Body of pancreas (tissue), 4 donors: ENCODE measurements at regions not wholly inside any gene's neighbourhood (a gene's known extent, or its start where the extent isn't known, plus 50 kb on each side); places are given as distances from the start of the nearest gene placed in this dataset.
"Not testable (repeated sequence)": the region's sequence is repeated elsewhere in the genome, so short reads cannot be mapped to it uniquely, and the experiment has no call there.

Experiments used
- ATAC-seq: fragments of 150-250 bp; one replicate; pipeline ENCODE4 v1.9.1; 2016
- DNase-seq, 4 donors: peaks; one replicate each; pipeline ENCODE4 v3.0.0-alpha.2; 2019
- H3K27ac ChIP-seq, 4 donors: fragments of 200-600 bp; sonication (generic); 1 replicate in 3 of 4; 2 replicates in 1 of 4; pipeline versions ENCODE4 v1.5.1 to v1.6.1; 2016 to 2019; ENCODE audit warnings: mild to moderate bottlenecking in 1 of 4, mixed read lengths in 1 of 4, moderate library complexity in 1 of 4
- H3K27me3 ChIP-seq, 2 donors: fragments of 200-600 bp; sonication (generic); one replicate each; pipeline ENCODE4 v1.6.0; 2016; ENCODE audit warnings: mild to moderate bottlenecking in 1 of 2
- H3K36me3 ChIP-seq, 2 donors: fragments of 200-600 bp; sonication (generic); replicated peaks in 1 of 2; 2 replicates each; pipeline ENCODE4 v1.5.1; 2016; ENCODE audit warnings: low read depth in 2 of 2; ENCODE audit not compliant: insufficient read depth in 1 of 2
- H3K4me1 ChIP-seq: fragments of 200-600 bp; sonication (generic); one replicate; pipeline ENCODE4 v1.6.0; 2016
- H3K4me3 ChIP-seq, 2 donors: fragments of 200-600 bp; sonication (generic); 1 replicate in 1 of 2; 2 replicates in 1 of 2; pipeline ENCODE4 v1.5.1; 2016 to 2019
- H3K9me3 ChIP-seq, 3 donors: fragments of 200-600 bp; sonication (generic); 1 replicate in 2 of 3; 2 replicates in 1 of 3; pipeline ENCODE4 v1.5.1; 2016
- POLR2A ChIP-seq, 3 donors: fragments of 450-650 bp; IDR thresholded peaks; one replicate each; pipeline ENCODE4 v1.6.1; 2016; ENCODE audit warnings: antibody characterized with exemption in 3 of 3, mild to moderate bottlenecking in 2 of 3
- WGBS, 2 donors: methylation state at CpG; one replicate each; pipeline ENCODE4 v1.1.5; 2017; 5-methylcytosine and 5-hydroxymethylcytosine counted together
- intact Hi-C: fragments of 100-400 bp; cut with DNase I; formaldehyde crosslinking; loops from one replicate; pipeline ENCODE4 v1.15.1; 2023
- TF ChIP-seq, protein P1 (sequence below), 7 experiments: fragments of 450-650 bp in 4 of 7; fragments of 200-600 bp in 3 of 7; sonication (generic) in 3 of 7; IDR thresholded peaks; one replicate each; pipeline ENCODE4 v1.5.1; 2016 to 2019; ENCODE audit warnings: antibody characterized with exemption in 7 of 7

DNA sequence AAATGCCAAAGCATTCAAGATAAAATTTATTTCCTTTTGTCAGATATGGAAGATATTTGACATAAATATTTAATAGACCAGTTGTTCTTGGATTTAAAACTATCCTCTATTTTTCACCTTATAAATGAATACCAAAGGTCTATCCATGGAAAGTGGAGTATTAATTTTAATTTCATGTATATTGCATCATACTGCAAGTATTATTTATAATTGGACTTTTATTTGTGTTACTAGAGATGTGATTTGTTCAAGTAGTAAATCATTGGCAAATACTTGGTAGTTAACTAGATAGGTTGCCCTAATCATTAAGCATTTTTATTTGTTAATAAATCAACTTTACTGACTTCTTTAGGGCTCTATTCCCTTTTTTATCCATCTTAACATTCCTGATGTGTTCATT, 98.1 kb downstream of the CDC14C start:
- no peaks in the 10 kb centered on the region for H3K36me3 ChIP-seq
- ATAC-seq, result no peak
- H3K9me3 ChIP-seq, result no peaks in the 10 kb centered on the region
- H3K27me3 ChIP-seq, result no peaks in the 10 kb centered on the region
- H3K27ac ChIP-seq, result no peak overlapping the region
- intact Hi-C loops, result no loop called here
- no peaks in the 10 kb centered on the region for H3K4me1 ChIP-seq
- TF ChIP-seq, protein P1, sequence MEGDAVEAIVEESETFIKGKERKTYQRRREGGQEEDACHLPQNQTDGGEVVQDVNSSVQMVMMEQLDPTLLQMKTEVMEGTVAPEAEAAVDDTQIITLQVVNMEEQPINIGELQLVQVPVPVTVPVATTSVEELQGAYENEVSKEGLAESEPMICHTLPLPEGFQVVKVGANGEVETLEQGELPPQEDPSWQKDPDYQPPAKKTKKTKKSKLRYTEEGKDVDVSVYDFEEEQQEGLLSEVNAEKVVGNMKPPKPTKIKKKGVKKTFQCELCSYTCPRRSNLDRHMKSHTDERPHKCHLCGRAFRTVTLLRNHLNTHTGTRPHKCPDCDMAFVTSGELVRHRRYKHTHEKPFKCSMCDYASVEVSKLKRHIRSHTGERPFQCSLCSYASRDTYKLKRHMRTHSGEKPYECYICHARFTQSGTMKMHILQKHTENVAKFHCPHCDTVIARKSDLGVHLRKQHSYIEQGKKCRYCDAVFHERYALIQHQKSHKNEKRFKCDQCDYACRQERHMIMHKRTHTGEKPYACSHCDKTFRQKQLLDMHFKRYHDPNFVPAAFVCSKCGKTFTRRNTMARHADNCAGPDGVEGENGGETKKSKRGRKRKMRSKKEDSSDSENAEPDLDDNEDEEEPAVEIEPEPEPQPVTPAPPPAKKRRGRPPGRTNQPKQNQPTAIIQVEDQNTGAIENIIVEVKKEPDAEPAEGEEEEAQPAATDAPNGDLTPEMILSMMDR (IDR thresholded peaks at IDR 0.05), result no peak
- DNase-seq, result no peak
- H3K4me3 ChIP-seq, result no peak overlapping the region

- 63 to 72% methylated on average over 9 of the region's 9 CpGs for WGBS, 2 donors
- no peak for DNase-seq
- no peak overlapping the region for H3K27ac ChIP-seq
- intact Hi-C loops, result no loop called here
- ATAC-seq, result no peak
- no peaks in the 10 kb centered on the region for H3K27me3 ChIP-seq
- no peak overlapping the region for H3K4me3 ChIP-seq
- H3K9me3 ChIP-seq, result no peaks in the 10 kb centered on the region
- H3K4me1 ChIP-seq, result no peaks in the 10 kb centered on the region
- TF ChIP-seq, protein P1 (IDR thresholded peaks at IDR 0.05), result no peak
- no peak for TF ChIP-seq POLR2A (IDR thresholded peaks at IDR 0.05)
- H3K36me3 ChIP-seq, result no peaks in the 10 kb centered on the region
These were observed 99.3 kb downstream of the CDC14C start for GRCh38 chr7:49023345-49024328.

GRCh38 chr7:49030221-49030620, 105.9 kb downstream of the CDC14C start:
- no peak overlapping the region for H3K27ac ChIP-seq
- DNase-seq (no peak), ATAC-seq (no peak)
- intact Hi-C loops, result no loop called here
- TF ChIP-seq, protein P1 (IDR thresholded peaks at IDR 0.05), result no peak
- TF ChIP-seq POLR2A (IDR thresholded peaks at IDR 0.05), result no peak
- H3K36me3 ChIP-seq, result no peaks in the 10 kb centered on the region
- no peaks in the 10 kb centered on the region for H3K9me3 ChIP-seq
- H3K4me3 ChIP-seq, result no peak overlapping the region
- no peaks in the 10 kb centered on the region for H3K4me1 ChIP-seq
- no peaks in the 10 kb centered on the region for H3K27me3 ChIP-seq
- WGBS, 2 donors, result 55 to 66% methylated on average over 2 of the region's 2 CpGs

- not testable (repeated sequence) for ATAC-seq, H3K4me1 ChIP-seq
- WGBS, 2 donors, result 66 to 86% methylated on average over 2 of the region's 2 CpGs
These were observed 108.8 kb downstream of the CDC14C start for GRCh38 chr7:49033140-49033539.

GRCh38 chr7:49037346-49038210, 113.2 kb downstream of the CDC14C start:
- no peak for ATAC-seq
- Histone ChIP-seq H3K9me3 (no peaks in the 10 kb centered on the region), H3K4me3 (no peak overlapping the region), H3K27ac (no peak overlapping the region), H3K4me1 (no peaks in the 10 kb centered on the region), H3K27me3 (no peaks in the 10 kb centered on the region), H3K36me3 (no peaks in the 10 kb centered on the region)
- intact Hi-C loops, result no loop called here
- TF ChIP-seq, protein P1 (IDR thresholded peaks at IDR 0.05), result no peak
- TF ChIP-seq POLR2A (IDR thresholded peaks at IDR 0.05), result no peak
- DNase-seq, result no peak
- 7 to 28% methylated on average over 2 of the region's 2 CpGs for WGBS, 2 donors

More at GRCh38 chr7:49033140-49033539, 108.8 kb downstream of the CDC14C start:
- DNase-seq, H3K27ac ChIP-seq, intact Hi-C loops, H3K4me3 ChIP-seq, H3K9me3 ChIP-seq, H3K36me3 ChIP-seq, H3K27me3 ChIP-seq: not testable (repeated sequence)
